B cell (primary cell): ENCODE measurements at regions not wholly inside any gene's neighbourhood (a gene's known extent, or its start where the extent isn't known, plus 50 kb on each side); places are given as distances from the start of the nearest gene placed in this dataset.

Experiments used
- ATAC-seq: fragments of 200-7000 bp; cut with Tn5 transposase; one replicate; pipeline ENCODE4 v1.10.0; 2021; ENCODE audit warnings: low read depth, mild to moderate bottlenecking, moderate number of reproducible peaks, moderate library complexity
- CTCF ChIA-PET: fragments of 350-600 bp; sonication (Branson Sonifier 250); formaldehyde crosslinking; loops from one replicate; lab custom pipeline; 2021; ENCODE audit warnings: antibody characterized with exemption, inconsistent platforms; lab: Charles Lee
- POLR2A ChIA-PET: fragments of 350-600 bp; sonication (Branson Sonifier 250); formaldehyde crosslinking; loops from one replicate; lab custom pipeline; 2021; ENCODE audit warnings: antibody characterized with exemption; lab: Charles Lee
- DNase-seq: peaks from one replicate; pipeline ENCODE4 v3.0.0; 2013
- H2AFZ ChIP-seq: 2 replicates; pipeline ENCODE4 v1.6.1; 2012; ENCODE audit warnings: mild to moderate bottlenecking, low read depth, low read length; ENCODE audit not compliant: insufficient read depth, poor library complexity, severe bottlenecking
- H3K27ac ChIP-seq, 2 donors: 1 replicate in 1 of 2; 2 replicates in 1 of 2; pipeline ENCODE4 v1.5.1; 2012 to 2013; ENCODE audit warnings: low read length in 2 of 2, mild to moderate bottlenecking in 2 of 2, moderate library complexity in 1 of 2
- H3K27me3 ChIP-seq, 4 experiments: fragments of 200-600 bp in 1 of 4; sonication (generic) in 1 of 4; replicated peaks in 1 of 4; 1 replicate in 2 of 4; 2 replicates in 2 of 4; pipeline versions ENCODE4 v1.6.1 to v1.7.0; 2013 to 2016; ENCODE audit warnings: low read length in 3 of 4, mild to moderate bottlenecking in 2 of 4, mixed read lengths in 1 of 4, moderate library complexity in 1 of 4; ENCODE audit not compliant: insufficient read depth in 4 of 4, control insufficient read depth in 3 of 4; ENCODE audit errors: control extremely low read depth in 1 of 4
- H3K36me3 ChIP-seq, 2 experiments: replicated peaks in 1 of 2; 1 replicate in 1 of 2; 2 replicates in 1 of 2; pipeline versions ENCODE4 v1.6.1 to v1.7.1; 2013; ENCODE audit warnings: low read length in 1 of 2; ENCODE audit not compliant: insufficient read depth in 2 of 2, control insufficient read depth in 1 of 2; ENCODE audit errors: control extremely low read depth in 1 of 2, extremely low read depth in 1 of 2
- H3K4me1 ChIP-seq, 2 donors: fragments of 200-600 bp in 1 of 2; sonication (generic) in 1 of 2; 1 replicate in 1 of 2; 2 replicates in 1 of 2; pipeline versions ENCODE4 v1.5.1 to v1.6.1; 2013 to 2017; ENCODE audit warnings: low read length in 2 of 2; ENCODE audit not compliant: control insufficient read depth in 2 of 2, insufficient read depth in 2 of 2
- H3K4me2 ChIP-seq: replicated peaks from 2 replicates; pipeline ENCODE3; 2012; ENCODE audit warnings: mild to moderate bottlenecking, low read depth, low read length; ENCODE audit not compliant: poor library complexity, severe bottlenecking
- H3K4me3 ChIP-seq, 5 experiments: fragments of 200-600 bp in 1 of 5; sonication (generic) in 1 of 5; 1 replicate in 3 of 5; 2 replicates in 2 of 5; pipeline versions ENCODE4 v1.5.1 to v1.7.0; 2011 to 2016; ENCODE audit warnings: low read length in 4 of 5, mild to moderate bottlenecking in 4 of 5, low read depth in 2 of 5, control low read depth in 1 of 5, moderate library complexity in 1 of 5; ENCODE audit not compliant: insufficient read depth in 1 of 5; ENCODE audit errors: control extremely low read depth in 1 of 5, extremely low read depth in 1 of 5
- H3K79me2 ChIP-seq: fragments of 200-600 bp; sonication (generic); one replicate; pipeline ENCODE4 v1.6.0; 2016; ENCODE audit warnings: low read length; ENCODE audit not compliant: control insufficient read depth, insufficient read depth
- H3K9ac ChIP-seq: fragments of 200-600 bp; sonication (generic); 2 replicates; pipeline ENCODE4 v1.6.1; 2017; ENCODE audit warnings: mild to moderate bottlenecking, low read length, moderate library complexity
- H3K9me3 ChIP-seq, 3 donors: one replicate each; pipeline versions ENCODE4 v1.6.1 to v1.7.1; 2013; ENCODE audit warnings: low read length in 2 of 3; ENCODE audit not compliant: control insufficient read depth in 2 of 3, insufficient read depth in 1 of 3; ENCODE audit errors: control extremely low read depth in 1 of 3
- H4K20me1 ChIP-seq: 2 replicates; pipeline ENCODE4 v1.6.0; 2012; ENCODE audit warnings: mild to moderate bottlenecking, low read length; ENCODE audit not compliant: insufficient read depth, control insufficient read depth, poor library complexity, severe bottlenecking
- H3K27ac Mint-ChIP-seq: one replicate; pipeline ENCODE4 v1.8.0; 2021; ENCODE audit warnings: mixed read lengths
- H3K27me3 Mint-ChIP-seq: one replicate; pipeline ENCODE4 v1.8.0; 2021; ENCODE audit warnings: mixed read lengths
- H3K4me1 Mint-ChIP-seq: one replicate; pipeline ENCODE4 v1.8.0; 2021; ENCODE audit warnings: mixed read lengths
- H3K4me3 Mint-ChIP-seq: one replicate; pipeline ENCODE4 v1.8.0; 2021; ENCODE audit warnings: mixed read lengths
- H3K9me3 Mint-ChIP-seq: one replicate; pipeline ENCODE4 v1.8.0; 2022; ENCODE audit warnings: mixed read lengths; ENCODE audit not compliant: insufficient read depth
- CTCF ChIP-seq: fragments of 200-600 bp; IDR thresholded peaks from one replicate; pipeline ENCODE4 v1.8.0; 2022; ENCODE audit warnings: antibody characterized with exemption, mild to moderate bottlenecking
- EZH2 ChIP-seq: IDR thresholded peaks from 2 replicates; pipeline ENCODE4 v1.6.1; 2012; ENCODE audit warnings: borderline replicate concordance, low read depth, mild to moderate bottlenecking, moderate library complexity, low read length; ENCODE audit not compliant: insufficient read depth, poor library complexity, severe bottlenecking
- WGBS: methylation state at CpG from one replicate; pipeline ENCODE4 v1.1.5; 2013; ENCODE audit warnings: missing lambda C conversion rate; ENCODE audit not compliant: insufficient coverage; 5-methylcytosine and 5-hydroxymethylcytosine counted together
- intact Hi-C: fragments of 100-400 bp; cut with micrococcal nuclease; formaldehyde crosslinking; loops from one replicate; pipeline ENCODE4 v1.10.0; 2022

- H3K9me3 ChIP-seq = no peaks in the 10 kb centered on the region
- no peaks in the 10 kb centered on the region for H3K4me1 ChIP-seq
- intact Hi-C loops = no loop called here
- no peak overlapping the region for H3K4me2 ChIP-seq
- H2AFZ ChIP-seq = no peak overlapping the region
- H3K36me3 ChIP-seq = no peaks in the 10 kb centered on the region
- H3K79me2 ChIP-seq = no peaks in the 10 kb centered on the region
- H4K20me1 ChIP-seq = no peaks in the 10 kb centered on the region
- CTCF ChIA-PET = no interaction called here
- no peak for TF ChIP-seq CTCF
- TF ChIP-seq EZH2 = no peak
- Mint-ChIP-seq H3K27ac (no peak overlapping the region), H3K9me3 (no peaks in the 10 kb centered on the region), H3K4me3 (no peak overlapping the region), H3K27me3 (no peaks in the 10 kb centered on the region), H3K4me1 (no peaks in the 10 kb centered on the region)
- ATAC-seq (no peak), DNase-seq (no peak)
- no peaks in the 10 kb centered on the region for H3K27me3 ChIP-seq
- no peak overlapping the region for H3K9ac ChIP-seq
- POLR2A ChIA-PET = interaction anchor here (0.6 kb wide), 1 partner anchor 372 kb away, joined by 5 read pairs; no protein-coding TSS in a partner anchor
- no peak overlapping the region for H3K4me3 ChIP-seq
- H3K27ac ChIP-seq = no peak overlapping the region
- WGBS = no CpG with 5 or more reads among the region's 3 CpGs
Observed at GRCh38 chrX:65902011-65902410, 137.9 kb downstream of the VSIG4 start.

- no peak overlapping the region for H3K9ac ChIP-seq
- ATAC-seq (no peak), DNase-seq (no peak)
- intact Hi-C loops = no loop called here
- WGBS = 80% methylated on average over 2 of the region's 3 CpGs
- no peaks in the 10 kb centered on the region for H3K9me3 ChIP-seq
- Mint-ChIP-seq H3K4me3 (no peak overlapping the region), H3K9me3 (no peaks in the 10 kb centered on the region), H3K27ac (no peak overlapping the region), H3K4me1 (no peaks in the 10 kb centered on the region), H3K27me3 (no peaks in the 10 kb centered on the region)
- POLR2A ChIA-PET = no interaction called here
- CTCF ChIA-PET = no interaction called here
- H3K4me3 ChIP-seq = no peak overlapping the region
- no peaks in the 10 kb centered on the region for H3K4me1 ChIP-seq
- no peaks in the 10 kb centered on the region for H3K36me3 ChIP-seq
- H3K4me2 ChIP-seq = no peak overlapping the region
- no peaks in the 10 kb centered on the region for H4K20me1 ChIP-seq
- H3K27me3 ChIP-seq = no peaks in the 10 kb centered on the region
- H3K27ac ChIP-seq = no peak overlapping the region
- TF ChIP-seq CTCF = no peak
- no peak for TF ChIP-seq EZH2
- H3K79me2 ChIP-seq = no peaks in the 10 kb centered on the region
- no peak overlapping the region for H2AFZ ChIP-seq
Observed at GRCh38 chrX:65900850-65901844, 138.7 kb downstream of the VSIG4 start.
